RWPE2 (cell line): ENCODE measurements at regions not wholly inside any gene's neighbourhood (a gene's known extent, or its start where the extent isn't known, plus 50 kb on each side); places are given as distances from the start of the nearest gene placed in this dataset.
A peak's percentile ranks its signal among the peaks of the same experiment; 100 is the strongest.

Source experiments
- ATAC-seq: fragments of 200-7000 bp; cut with Tn5 transposase; 3 replicates; pipeline ENCODE4 v1.9.1; 2021; ENCODE audit warnings: low read depth
- DNase-seq: peaks from one replicate; pipeline ENCODE4 v3.0.0-alpha.2; 2020; ENCODE audit warnings: low spot score
- H3K27ac ChIP-seq: fragments of 450-650 bp; 2 replicates; pipeline ENCODE4 v1.5.1; 2017; ENCODE audit warnings: mild to moderate bottlenecking; ENCODE audit not compliant: poor library complexity, severe bottlenecking
- H3K27me3 ChIP-seq: fragments of 250-450 bp; sonication (Bioruptor Pico); 2 replicates; pipeline ENCODE4 v1.5.1; 2021; ENCODE audit warnings: mild to moderate bottlenecking, moderate library complexity; ENCODE audit not compliant: insufficient read depth, poor library complexity, severe bottlenecking
- H3K36me3 ChIP-seq: fragments of 250-450 bp; sonication (Bioruptor Pico); 2 replicates; pipeline ENCODE4 v1.5.1; 2020; ENCODE audit warnings: low read depth, mild to moderate bottlenecking, moderate library complexity
- H3K4me1 ChIP-seq: fragments of 250-450 bp; sonication (Bioruptor Pico); 2 replicates; pipeline ENCODE4 v1.5.1; 2021; ENCODE audit warnings: mild to moderate bottlenecking, moderate library complexity; ENCODE audit not compliant: insufficient read depth, poor library complexity, severe bottlenecking
- H3K4me3 ChIP-seq: fragments of 250-450 bp; sonication (Bioruptor Pico); 2 replicates; pipeline ENCODE4 v1.5.1; 2021; ENCODE audit warnings: mild to moderate bottlenecking, moderate library complexity; ENCODE audit not compliant: severe bottlenecking
- H3K9me3 ChIP-seq: fragments of 250-450 bp; sonication (Bioruptor Pico); 2 replicates; pipeline ENCODE4 v1.5.1; 2021; ENCODE audit warnings: mild to moderate bottlenecking, moderate library complexity; ENCODE audit not compliant: severe bottlenecking
- CTCF ChIP-seq: fragments of 450-650 bp; IDR thresholded peaks from one replicate; pipeline ENCODE4 v1.5.1; 2017; ENCODE audit warnings: mild to moderate bottlenecking, moderate library complexity; ENCODE audit not compliant: poor library complexity, severe bottlenecking

DNA sequence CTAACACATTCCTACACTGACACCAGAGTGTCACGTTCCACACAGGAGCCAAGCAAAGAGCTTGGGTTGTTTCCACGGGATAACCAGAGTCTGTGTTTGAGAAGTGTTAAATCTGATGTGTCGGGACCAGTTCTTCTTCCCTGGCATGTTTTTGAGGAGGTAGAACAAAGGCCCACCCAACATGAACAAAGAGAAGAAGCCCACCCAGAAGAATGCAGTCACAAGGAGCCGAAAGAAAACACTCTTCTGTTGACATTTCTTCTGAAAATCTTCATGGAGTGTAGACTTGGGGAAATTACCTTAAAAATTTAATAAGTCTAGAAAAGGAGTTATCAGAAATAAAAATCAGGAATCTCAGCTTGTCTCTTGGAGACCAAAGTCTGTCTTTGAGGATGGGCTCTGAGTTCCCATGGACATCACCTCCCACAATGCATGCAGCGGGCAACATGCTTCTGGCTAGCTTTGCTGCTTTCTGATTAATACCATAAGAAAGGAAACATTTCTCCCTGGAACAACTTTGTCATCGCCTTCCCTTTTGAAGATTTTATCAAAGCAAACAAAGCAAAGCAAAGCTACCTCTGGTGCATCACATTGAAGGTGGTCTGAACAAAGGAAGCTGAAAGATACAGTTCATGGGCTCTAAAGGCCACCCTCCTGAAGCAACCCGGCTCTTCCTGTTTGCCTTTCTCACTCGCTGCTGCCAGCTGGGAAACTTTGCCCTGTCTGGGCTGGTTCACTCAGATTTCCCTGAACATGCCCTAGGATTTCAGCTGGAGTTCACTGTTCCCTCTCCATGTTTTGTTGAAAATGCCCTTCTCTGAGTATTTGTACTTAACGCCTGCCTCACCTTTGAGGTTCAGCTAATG is 448.1 kb downstream of the KIF16B start:
- DNase-seq (no peak), ATAC-seq (no peak)
- no peak for TF ChIP-seq CTCF
- H3K27ac ChIP-seq: no peak overlapping the region
- peaks cover 4% of the 10 kb centered on the region for H3K27me3 ChIP-seq
- H3K4me3 ChIP-seq: no peak overlapping the region
- no peaks in the 10 kb centered on the region for H3K9me3 ChIP-seq
- H3K36me3 ChIP-seq: no peaks in the 10 kb centered on the region
- no peaks in the 10 kb centered on the region for H3K4me1 ChIP-seq

GRCh38 chr20:16124491-16124890 is 448.8 kb downstream of the KIF16B start:
- ATAC-seq: no peak
- no peak for DNase-seq
- H3K4me1 ChIP-seq: no peaks in the 10 kb centered on the region
- H3K27me3 ChIP-seq: peaks cover 4% of the 10 kb centered on the region
- no peak overlapping the region for H3K4me3 ChIP-seq
- H3K9me3 ChIP-seq: no peaks in the 10 kb centered on the region
- TF ChIP-seq CTCF: no peak
- no peaks in the 10 kb centered on the region for H3K36me3 ChIP-seq
- no peak overlapping the region for H3K27ac ChIP-seq

GRCh38 chr20:16123623-16124022 is 449.6 kb downstream of the KIF16B start:
- no peak overlapping the region for H3K27ac ChIP-seq
- TF ChIP-seq CTCF: no peak
- no peaks in the 10 kb centered on the region for H3K36me3 ChIP-seq
- H3K4me3 ChIP-seq: no peak overlapping the region
- no peak for DNase-seq
- H3K27me3 ChIP-seq: peaks cover 4% of the 10 kb centered on the region
- peak; percentile 72; the same call in 2 of the 3 replicates for ATAC-seq
- no peaks in the 10 kb centered on the region for H3K9me3 ChIP-seq
- no peaks in the 10 kb centered on the region for H3K4me1 ChIP-seq

GRCh38 chr20:16119909-16120308 is 453.3 kb downstream of the KIF16B start:
- Histone ChIP-seq H3K4me1 (no peaks in the 10 kb centered on the region), H3K9me3 (no peaks in the 10 kb centered on the region), H3K27me3 (peaks cover 4% of the 10 kb centered on the region), H3K36me3 (no peaks in the 10 kb centered on the region), H3K27ac (no peak overlapping the region), H3K4me3 (no peak overlapping the region)
- ATAC-seq: no peak
- no peak for DNase-seq
- TF ChIP-seq CTCF: no peak
